GM23248 (cell line): ENCODE measurements at regions not wholly inside any gene's neighbourhood (a gene's known extent, or its start where the extent isn't known, plus 50 kb on each side); places are given as distances from the start of the nearest gene placed in this dataset.

Source experiments
- DNase-seq: peaks from one replicate; pipeline ENCODE4 v3.0.0-alpha.2; 2015
- H2AFZ ChIP-seq: fragments of 200-600 bp; sonication (generic); 2 replicates; pipeline ENCODE4 v1.6.1; 2016; ENCODE audit warnings: antibody characterized with exemption
- H3F3A ChIP-seq: fragments of 200-600 bp; sonication (generic); 2 replicates; pipeline ENCODE4 v1.6.1; 2016; ENCODE audit warnings: mild to moderate bottlenecking, antibody characterized with exemption, mixed run types; ENCODE audit not compliant: insufficient read depth
- H3K27ac ChIP-seq: fragments of 200-600 bp; sonication (generic); 2 replicates; pipeline ENCODE4 v1.5.1; 2016; ENCODE audit warnings: mild to moderate bottlenecking
- H3K27me3 ChIP-seq: fragments of 200-600 bp; sonication (generic); replicated peaks from 2 replicates; pipeline ENCODE4 v1.6.1; 2016; ENCODE audit warnings: mild to moderate bottlenecking; ENCODE audit not compliant: insufficient read depth
- H3K36me3 ChIP-seq: fragments of 200-600 bp; sonication (generic); 2 replicates; pipeline ENCODE4 v1.6.1; 2016; ENCODE audit warnings: low read depth, mild to moderate bottlenecking
- H3K4me1 ChIP-seq: fragments of 200-600 bp; sonication (generic); 2 replicates; pipeline ENCODE4 v1.6.1; 2016; ENCODE audit warnings: mild to moderate bottlenecking; ENCODE audit not compliant: insufficient read depth
- H3K4me2 ChIP-seq: fragments of 200-600 bp; sonication (generic); one replicate; pipeline ENCODE4 v1.6.1; 2016; ENCODE audit warnings: mild to moderate bottlenecking; ENCODE audit not compliant: unreplicated experiment
- H3K4me3 ChIP-seq: fragments of 200-600 bp; sonication (generic); 2 replicates; pipeline ENCODE4 v1.5.1; 2016; ENCODE audit warnings: mild to moderate bottlenecking
- H3K79me2 ChIP-seq: fragments of 200-600 bp; sonication (generic); 2 replicates; pipeline ENCODE4 v1.6.1; 2016; ENCODE audit warnings: mild to moderate bottlenecking; ENCODE audit not compliant: insufficient read depth
- H3K9ac ChIP-seq: fragments of 200-600 bp; sonication (generic); 2 replicates; pipeline ENCODE4 v1.6.1; 2016; ENCODE audit warnings: mild to moderate bottlenecking
- H3K9me2 ChIP-seq: fragments of 200-600 bp; sonication (generic); 2 replicates; pipeline ENCODE4 v1.6.1; 2016; ENCODE audit warnings: mixed run types, mild to moderate bottlenecking, moderate library complexity; ENCODE audit not compliant: insufficient read depth
- H3K9me3 ChIP-seq: fragments of 200-600 bp; sonication (generic); one replicate; pipeline ENCODE4 v1.6.1; 2017; ENCODE audit warnings: low read depth
- H4K20me1 ChIP-seq: fragments of 200-600 bp; sonication (generic); 2 replicates; pipeline ENCODE4 v1.6.0; 2016; ENCODE audit not compliant: insufficient read depth
- EZH2 ChIP-seq: fragments of 200-600 bp; sonication (generic); IDR thresholded peaks from 2 replicates; pipeline ENCODE4 v1.6.1; 2018; ENCODE audit warnings: antibody characterized with exemption, mild to moderate bottlenecking; ENCODE audit not compliant: insufficient read depth, poor library complexity, severe bottlenecking
- EZH2phosphoT487 ChIP-seq: fragments of 200-600 bp; sonication (generic); IDR thresholded peaks from 2 replicates; pipeline ENCODE4 v1.6.1; 2018; ENCODE audit warnings: antibody characterized with exemption, moderate library complexity, mild to moderate bottlenecking, low read depth; ENCODE audit not compliant: insufficient read depth
- WGBS, 2 experiments: methylation state at CpG; one replicate each; pipeline ENCODE4 v1.1.6; 2015 to 2017; ENCODE audit warnings: low lambda C conversion rate in 2 of 2, low coverage in 1 of 2; ENCODE audit errors: missing lambda C conversion rate in 2 of 2; 5-methylcytosine and 5-hydroxymethylcytosine counted together
- in situ Hi-C: fragments of 300-500 bp; cut with MboI; formaldehyde crosslinking; loops from 2 replicates; pipeline ENCODE4 v1.15.0; 2020

DNA sequence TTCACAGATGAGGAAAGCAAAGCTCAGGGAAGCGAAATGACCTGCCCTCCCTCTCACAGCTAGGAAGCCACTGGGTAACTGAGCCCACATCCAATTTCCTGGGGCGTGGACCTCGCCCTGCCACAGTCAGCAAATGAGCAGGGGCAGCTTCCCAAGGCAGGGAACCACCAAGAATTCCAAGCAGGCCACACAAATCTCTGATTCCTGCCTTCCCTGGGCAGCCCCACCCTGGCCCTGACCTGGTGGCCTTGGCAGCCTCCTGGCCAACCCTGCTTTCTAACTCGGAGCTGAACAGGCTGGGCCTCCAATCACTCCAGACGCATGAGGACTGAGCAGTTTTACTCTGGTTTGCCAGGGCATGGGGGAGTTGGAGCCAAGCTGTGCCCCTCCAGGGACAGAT, 203.7 kb upstream of the TLE3 start:
- in situ Hi-C loops, result no loop called here
- H3K4me2 ChIP-seq, result no peak overlapping the region
- TF ChIP-seq EZH2phosphoT487, result no peak
- no peak for TF ChIP-seq EZH2
- H3K9me3 ChIP-seq, result peaks cover 2% of the 10 kb centered on the region
- H3K27me3 ChIP-seq, result no peaks in the 10 kb centered on the region
- no peaks in the 10 kb centered on the region for H3K36me3 ChIP-seq
- H3K9me2 ChIP-seq, result no peaks in the 10 kb centered on the region
- H3K9ac ChIP-seq, result no peak overlapping the region
- no peak for DNase-seq
- no peak overlapping the region for H3K4me3 ChIP-seq
- no peaks in the 10 kb centered on the region for H3F3A ChIP-seq
- H3K27ac ChIP-seq, result no peak overlapping the region
- no peak overlapping the region for H2AFZ ChIP-seq
- no peaks in the 10 kb centered on the region for H4K20me1 ChIP-seq
- H3K79me2 ChIP-seq, result no peaks in the 10 kb centered on the region
- H3K4me1 ChIP-seq, result no peaks in the 10 kb centered on the region
- 52 to 64% methylated on average over 5 of the region's 5 CpGs for WGBS, 2 experiments

DNA sequence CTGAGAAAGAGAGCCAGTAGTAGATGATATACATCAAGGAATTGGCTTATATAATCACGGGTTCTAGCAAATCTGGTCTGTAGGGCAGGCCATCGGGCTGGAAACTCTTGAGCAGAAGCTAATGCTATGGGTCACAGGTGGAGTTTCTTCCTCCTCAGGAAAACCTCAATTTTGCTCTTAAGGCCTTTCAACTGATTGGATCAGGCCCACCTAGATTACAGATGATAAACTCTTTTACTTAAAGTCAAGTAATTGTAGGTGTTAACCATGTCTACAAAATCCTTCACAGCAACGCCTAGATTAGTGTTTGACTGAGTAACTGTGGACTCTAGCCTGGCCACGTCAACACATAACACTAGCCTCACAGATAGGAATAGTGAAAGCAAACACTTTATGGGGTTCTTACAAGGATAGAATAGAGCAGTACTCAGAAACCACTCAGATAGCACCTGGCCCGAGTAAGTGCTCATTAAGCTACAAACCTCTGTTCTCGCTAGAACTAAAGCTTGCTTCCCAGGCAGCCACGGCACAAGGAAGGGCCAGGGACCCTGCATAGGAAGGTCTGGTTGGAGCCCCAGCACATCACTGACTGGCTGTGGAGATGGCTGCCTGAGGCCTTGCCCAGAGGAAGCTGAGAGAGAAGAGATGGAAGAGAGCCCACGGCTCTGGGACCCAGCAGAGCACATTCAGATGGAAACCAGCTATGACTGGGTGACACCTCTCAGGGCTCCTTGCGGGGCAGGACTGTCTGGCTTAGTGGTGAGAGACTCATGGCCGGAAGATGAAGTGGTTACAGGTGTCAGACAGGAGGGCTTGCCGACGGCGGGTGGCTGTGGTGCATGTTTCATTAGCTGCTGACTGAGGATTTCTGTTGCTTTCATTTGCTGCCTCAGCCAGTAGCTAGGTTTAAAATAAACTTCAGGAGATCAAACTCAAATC, 202.5 kb upstream of the TLE3 start:
- 91 to 93% methylated on average over 12 to 13 of the region's 13 CpGs for WGBS, 2 experiments
- H3K4me1 ChIP-seq, result no peaks in the 10 kb centered on the region
- no peak overlapping the region for H3K27ac ChIP-seq
- H2AFZ ChIP-seq, result no peak overlapping the region
- H4K20me1 ChIP-seq, result no peaks in the 10 kb centered on the region
- H3K4me3 ChIP-seq, result no peak overlapping the region
- H3K9me2 ChIP-seq, result no peaks in the 10 kb centered on the region
- no peak overlapping the region for H3K4me2 ChIP-seq
- no peaks in the 10 kb centered on the region for H3K36me3 ChIP-seq
- H3F3A ChIP-seq, result no peaks in the 10 kb centered on the region
- H3K79me2 ChIP-seq, result no peaks in the 10 kb centered on the region
- no peak overlapping the region for H3K9ac ChIP-seq
- H3K27me3 ChIP-seq, result no peaks in the 10 kb centered on the region
- TF ChIP-seq EZH2 (no peak), EZH2phosphoT487 (no peak)
- no peak for DNase-seq
- in situ Hi-C loops, result no loop called here
- peaks cover 2% of the 10 kb centered on the region for H3K9me3 ChIP-seq

GRCh38 chr15:70297465-70298058, 199.8 kb upstream of the TLE3 start:
- H3K9me3 ChIP-seq, result no peaks in the 10 kb centered on the region
- H3K9me2 ChIP-seq, result no peaks in the 10 kb centered on the region
- H3K4me1 ChIP-seq, result no peaks in the 10 kb centered on the region
- no peak overlapping the region for H3K9ac ChIP-seq
- H3K4me3 ChIP-seq, result no peak overlapping the region
- DNase-seq, result no peak
- no peak overlapping the region for H2AFZ ChIP-seq
- H3K27me3 ChIP-seq, result no peaks in the 10 kb centered on the region
- no peak for TF ChIP-seq EZH2phosphoT487
- no peak for TF ChIP-seq EZH2
- H3K79me2 ChIP-seq, result no peaks in the 10 kb centered on the region
- no peaks in the 10 kb centered on the region for H4K20me1 ChIP-seq
- no peaks in the 10 kb centered on the region for H3K36me3 ChIP-seq
- 88 to 91% methylated on average over 6 of the region's 6 CpGs for WGBS, 2 experiments
- H3K27ac ChIP-seq, result no peak overlapping the region
- no peak overlapping the region for H3K4me2 ChIP-seq
- no peaks in the 10 kb centered on the region for H3F3A ChIP-seq
- in situ Hi-C loops, result no loop called here

GRCh38 chr15:70294731-70295305, 197.1 kb upstream of the TLE3 start:
- H3F3A ChIP-seq, result no peaks in the 10 kb centered on the region
- TF ChIP-seq EZH2phosphoT487 (no peak), EZH2 (no peak)
- no peaks in the 10 kb centered on the region for H4K20me1 ChIP-seq
- H3K27me3 ChIP-seq, result no peaks in the 10 kb centered on the region
- H3K4me1 ChIP-seq, result peaks cover 2% of the 10 kb centered on the region; the same call in 1 of the 2 replicates
- H3K9me2 ChIP-seq, result no peaks in the 10 kb centered on the region
- H3K79me2 ChIP-seq, result no peaks in the 10 kb centered on the region
- no peak for DNase-seq
- no peak overlapping the region for H3K4me2 ChIP-seq
- H2AFZ ChIP-seq, result no peak overlapping the region
- H3K9me3 ChIP-seq, result no peaks in the 10 kb centered on the region
- in situ Hi-C loops, result no loop called here
- H3K36me3 ChIP-seq, result no peaks in the 10 kb centered on the region
- no peak overlapping the region for H3K4me3 ChIP-seq
- WGBS, 2 experiments, result 90 to 100% methylated on average over 3 of the region's 3 CpGs
- H3K27ac ChIP-seq, result no peak overlapping the region
- no peak overlapping the region for H3K9ac ChIP-seq
